ENCODE measurements at regions not wholly inside any gene's neighbourhood (a gene's known extent, or its start where the extent isn't known, plus 50 kb on each side); places are given as distances from the start of the nearest gene placed in this dataset.
"Not testable (repeated sequence)": the region's sequence is repeated elsewhere in the genome, so short reads cannot be mapped to it uniquely, and the experiment has no call there.

DNA sequence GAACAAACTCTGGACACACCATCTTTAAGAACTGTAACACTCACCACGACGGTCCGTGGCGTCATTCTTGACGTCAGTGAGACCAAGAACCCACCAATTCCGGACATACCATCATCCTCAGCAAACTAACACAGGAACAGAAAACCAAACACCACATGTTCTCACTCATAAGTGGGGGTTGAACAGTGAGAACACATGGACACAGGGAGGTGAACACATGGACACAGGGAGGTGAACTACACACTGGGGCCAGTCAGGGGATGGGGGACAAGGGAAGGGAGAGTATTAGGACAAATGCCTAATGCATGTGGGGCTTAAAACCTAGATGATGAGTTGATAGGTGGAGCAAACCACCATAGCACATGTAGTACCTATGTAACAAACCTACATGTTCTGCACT lies 952.1 kb upstream of the PRR20A start:
- TF ChIP-seq, protein P1, sequence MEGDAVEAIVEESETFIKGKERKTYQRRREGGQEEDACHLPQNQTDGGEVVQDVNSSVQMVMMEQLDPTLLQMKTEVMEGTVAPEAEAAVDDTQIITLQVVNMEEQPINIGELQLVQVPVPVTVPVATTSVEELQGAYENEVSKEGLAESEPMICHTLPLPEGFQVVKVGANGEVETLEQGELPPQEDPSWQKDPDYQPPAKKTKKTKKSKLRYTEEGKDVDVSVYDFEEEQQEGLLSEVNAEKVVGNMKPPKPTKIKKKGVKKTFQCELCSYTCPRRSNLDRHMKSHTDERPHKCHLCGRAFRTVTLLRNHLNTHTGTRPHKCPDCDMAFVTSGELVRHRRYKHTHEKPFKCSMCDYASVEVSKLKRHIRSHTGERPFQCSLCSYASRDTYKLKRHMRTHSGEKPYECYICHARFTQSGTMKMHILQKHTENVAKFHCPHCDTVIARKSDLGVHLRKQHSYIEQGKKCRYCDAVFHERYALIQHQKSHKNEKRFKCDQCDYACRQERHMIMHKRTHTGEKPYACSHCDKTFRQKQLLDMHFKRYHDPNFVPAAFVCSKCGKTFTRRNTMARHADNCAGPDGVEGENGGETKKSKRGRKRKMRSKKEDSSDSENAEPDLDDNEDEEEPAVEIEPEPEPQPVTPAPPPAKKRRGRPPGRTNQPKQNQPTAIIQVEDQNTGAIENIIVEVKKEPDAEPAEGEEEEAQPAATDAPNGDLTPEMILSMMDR (conservative IDR thresholded peaks at IDR 0.05; ENCODE audit: low read depth, low read length), result not testable (repeated sequence)
- not testable (repeated sequence) for TF ChIP-seq EZH2 (IDR thresholded peaks at IDR 0.05; ENCODE audit: borderline replicate concordance, low read depth, low read length, poor library complexity, severe bottlenecking)
